Epidermal melanocyte (primary cell): ENCODE measurements at regions not wholly inside any gene's neighbourhood (a gene's known extent, or its start where the extent isn't known, plus 50 kb on each side); places are given as distances from the start of the nearest gene placed in this dataset.
"Not testable (repeated sequence)": the region's sequence is repeated elsewhere in the genome, so short reads cannot be mapped to it uniquely, and the experiment has no call there.

Source experiments
- DNase-seq: peaks from one replicate; pipeline ENCODE4 v3.0.0; 2011; ENCODE audit warnings: low spot score; ENCODE audit not compliant: insufficient read length

DNA sequence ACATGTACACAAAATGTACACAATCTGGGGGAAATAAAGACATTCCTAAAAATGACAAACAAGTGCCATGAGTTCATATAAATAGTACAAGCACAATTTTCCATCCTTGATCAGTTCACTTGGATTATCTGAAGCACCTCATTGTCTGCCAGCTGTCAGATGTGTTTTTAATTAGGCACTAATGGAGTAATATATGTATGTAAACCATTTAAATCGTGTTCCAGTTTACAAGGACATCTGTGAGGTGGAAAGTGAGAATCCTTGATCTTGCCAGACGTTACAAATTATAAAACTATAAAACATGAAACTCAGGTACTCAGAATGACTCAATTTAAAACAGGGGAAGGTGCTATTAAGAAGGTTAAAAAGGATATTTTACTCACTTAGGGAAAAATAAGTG is 1312.2 kb downstream of the PLA2G4A start:
- DNase-seq: no peak

DNA sequence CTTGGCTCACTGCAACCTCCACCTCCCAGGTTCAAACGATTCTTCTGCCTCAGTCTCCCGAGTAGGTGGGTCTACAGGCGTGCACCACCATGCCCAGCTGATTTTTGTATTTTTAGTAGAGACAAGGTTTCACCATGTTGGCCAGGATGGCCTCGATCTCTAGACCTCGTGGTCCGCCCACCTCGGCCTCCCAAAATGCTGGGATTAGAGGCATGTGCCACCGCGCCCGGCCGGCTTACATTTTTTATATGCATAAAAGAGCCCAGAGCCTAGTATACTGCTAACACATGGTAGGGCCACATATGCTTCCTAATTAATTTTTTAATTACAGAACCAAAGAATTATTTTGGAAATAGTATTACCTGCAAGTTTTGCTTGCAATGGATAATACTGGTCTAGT is 1325.4 kb downstream of the PLA2G4A start:
- no peak for DNase-seq

DNA sequence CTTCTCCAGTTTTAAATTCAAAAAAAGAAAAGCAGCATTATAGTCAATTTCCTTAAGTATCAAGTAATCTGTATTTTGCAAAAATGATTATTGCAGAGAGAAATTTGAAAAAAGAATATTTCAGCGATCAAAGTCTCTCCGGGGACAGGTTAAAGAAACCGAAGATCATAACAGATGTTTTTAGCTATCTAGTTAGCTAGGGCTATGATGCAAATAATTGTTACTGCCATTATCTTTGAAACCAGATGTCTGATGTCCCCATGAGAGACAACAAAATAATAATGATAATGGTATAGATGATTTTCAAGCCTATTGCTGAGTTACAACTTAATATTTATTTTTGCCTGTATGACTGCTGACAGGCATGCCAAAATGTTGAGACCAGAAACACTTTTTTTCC is 1326.0 kb downstream of the PLA2G4A start:
- no peak for DNase-seq

DNA sequence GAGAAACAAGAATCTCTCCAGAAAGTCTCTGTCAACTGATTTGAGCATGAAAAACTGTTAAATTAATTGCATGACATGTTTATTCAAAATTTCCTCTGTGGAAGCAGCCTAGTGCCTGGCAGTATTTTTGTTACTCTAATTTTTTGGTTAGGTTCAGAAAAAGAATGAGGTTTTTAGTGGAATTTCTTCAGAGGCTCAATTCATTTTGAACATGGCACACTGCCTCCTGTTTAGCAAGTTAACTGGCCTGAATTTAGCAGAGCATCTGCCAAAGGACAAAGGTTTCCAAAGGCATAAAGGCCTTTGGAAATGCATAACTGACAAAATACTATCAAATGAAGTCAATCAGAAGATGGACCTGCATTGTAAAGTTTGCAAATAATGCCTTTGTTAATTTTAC is 1326.5 kb downstream of the PLA2G4A start:
- no peak for DNase-seq

DNA sequence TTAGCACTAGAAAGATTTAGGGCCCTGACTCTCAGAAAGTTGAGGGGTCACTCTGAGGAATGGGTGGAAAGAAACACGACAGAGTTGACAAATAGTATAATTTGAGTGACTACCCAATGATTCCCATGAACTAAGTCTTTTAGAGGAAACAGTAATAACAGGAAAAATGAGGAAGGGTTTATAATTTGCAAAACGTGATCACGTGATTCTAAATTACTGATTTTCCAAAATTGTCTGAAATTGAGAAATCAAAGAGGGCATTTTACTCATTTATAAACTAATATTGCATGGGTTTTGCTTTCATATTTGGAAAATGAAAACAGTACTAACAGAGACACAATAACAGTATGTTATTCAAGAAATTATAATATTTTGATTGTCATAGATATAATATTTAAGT is 1335.7 kb downstream of the PLA2G4A start:
- no peak for DNase-seq

DNA sequence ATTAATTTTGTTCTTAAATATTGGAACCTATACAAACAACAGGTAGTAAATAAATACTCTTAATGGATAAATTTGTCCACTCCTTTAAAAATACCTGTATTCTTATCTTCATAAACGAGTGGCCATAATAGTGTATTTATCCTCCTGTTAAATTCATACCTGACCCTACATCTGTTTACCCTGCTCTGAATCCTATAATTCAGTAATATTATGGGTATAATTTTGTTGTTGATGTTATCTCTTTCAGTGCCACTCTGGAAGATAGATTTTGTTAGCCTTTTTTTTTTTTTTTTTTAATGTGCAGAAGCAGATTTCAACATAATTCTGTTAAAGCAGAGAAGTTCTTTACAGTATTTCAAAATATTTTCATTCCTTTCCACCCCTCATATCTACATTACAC is 1337.9 kb downstream of the PLA2G4A start:
- no peak for DNase-seq

DNA sequence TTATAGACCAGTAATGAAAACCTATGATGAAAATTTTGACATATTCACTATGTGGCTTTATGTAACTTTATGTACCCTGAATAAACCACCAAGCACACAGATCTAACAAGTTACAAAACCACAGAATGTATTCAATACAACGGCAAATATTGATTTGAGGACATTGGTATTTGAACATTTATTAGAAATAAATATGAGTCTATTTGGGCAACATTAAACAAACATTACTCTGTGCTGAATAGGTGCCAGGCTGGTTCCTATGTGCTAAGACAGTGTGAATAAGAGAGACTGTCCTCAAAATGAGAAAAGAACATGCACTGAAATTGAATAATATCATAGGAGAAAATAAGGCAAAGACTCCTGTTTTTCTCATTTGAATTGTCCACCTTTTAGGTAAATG is 1341.2 kb downstream of the PLA2G4A start:
- no peak for DNase-seq

DNA sequence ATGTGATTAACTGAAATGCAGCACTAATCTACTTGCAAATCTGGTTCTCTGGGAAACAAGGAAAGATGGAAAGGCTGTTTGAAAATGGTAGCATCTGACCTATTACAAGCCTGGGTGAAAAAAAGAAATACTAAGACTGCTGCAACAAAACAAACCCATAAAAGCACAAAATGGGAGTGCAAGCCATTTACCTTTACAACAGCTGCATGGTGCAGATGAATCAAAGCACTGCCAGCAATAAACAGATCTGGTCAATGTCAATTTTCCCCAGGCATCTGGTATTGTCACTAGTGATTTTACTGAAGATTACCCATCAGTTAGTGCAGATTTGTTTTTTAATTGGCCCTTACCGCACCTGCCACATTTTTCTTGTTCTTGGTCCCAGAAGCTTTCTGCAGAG is 1341.7 kb downstream of the PLA2G4A start:
- DNase-seq: no peak

DNA sequence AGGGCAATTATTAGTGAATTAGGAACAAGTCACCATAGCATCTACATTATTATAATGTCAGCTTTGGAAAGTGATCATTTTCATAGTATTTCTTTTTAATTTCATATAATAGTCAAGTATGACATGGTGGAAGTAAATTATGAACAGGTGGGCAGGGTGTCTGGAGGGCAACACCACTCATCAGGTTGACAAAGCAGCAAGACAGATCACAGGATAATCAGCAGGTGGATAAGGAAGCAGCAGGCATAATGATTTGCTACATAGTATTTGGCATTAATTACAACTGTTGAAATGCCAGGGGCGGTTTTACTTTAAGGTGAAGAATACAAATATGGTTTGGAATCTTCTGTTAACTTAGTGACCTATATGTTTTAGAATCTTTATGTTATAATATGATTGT is 1342.2 kb downstream of the PLA2G4A start:
- no peak for DNase-seq

DNA sequence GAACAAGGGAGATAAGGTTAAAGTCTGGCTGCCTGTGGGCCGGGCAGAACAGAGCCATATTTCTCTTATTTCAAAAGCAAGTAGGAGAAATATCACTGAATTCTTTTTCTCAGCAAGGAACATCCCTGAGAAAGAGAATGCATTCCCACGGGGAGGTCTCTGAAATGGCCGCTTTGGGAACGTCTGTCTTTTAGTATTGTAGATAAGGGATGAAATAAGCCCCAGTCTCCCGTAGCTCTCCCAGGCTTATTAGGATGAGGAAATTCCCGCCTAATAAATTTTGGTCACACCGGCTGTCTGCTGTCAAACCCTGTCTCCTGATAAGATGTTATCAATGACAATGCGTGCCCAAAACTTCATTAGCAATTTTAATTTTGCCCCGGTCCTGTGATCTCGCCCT is 1353.3 kb downstream of the PLA2G4A start:
- DNase-seq: not testable (repeated sequence)

DNA sequence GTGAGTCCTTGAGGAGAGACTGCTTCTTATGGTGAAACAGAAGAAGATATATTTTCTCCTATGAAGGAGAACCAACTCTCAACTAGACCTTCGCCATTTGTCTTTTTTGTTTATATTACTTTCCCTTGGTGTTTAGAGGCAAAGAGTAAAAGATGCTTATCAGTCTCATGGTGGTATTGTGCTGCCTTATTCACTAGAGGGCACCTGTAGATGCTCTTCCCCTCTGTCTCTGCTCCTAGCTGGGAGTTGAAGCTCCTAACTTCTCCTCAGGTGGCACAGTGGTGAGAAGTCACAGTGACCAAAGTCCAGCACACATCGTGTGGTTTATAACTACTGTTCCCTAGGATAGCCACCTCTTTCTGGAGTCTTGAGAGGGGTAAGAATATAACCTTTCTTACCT is 1359.6 kb downstream of the PLA2G4A start:
- no peak for DNase-seq

DNA sequence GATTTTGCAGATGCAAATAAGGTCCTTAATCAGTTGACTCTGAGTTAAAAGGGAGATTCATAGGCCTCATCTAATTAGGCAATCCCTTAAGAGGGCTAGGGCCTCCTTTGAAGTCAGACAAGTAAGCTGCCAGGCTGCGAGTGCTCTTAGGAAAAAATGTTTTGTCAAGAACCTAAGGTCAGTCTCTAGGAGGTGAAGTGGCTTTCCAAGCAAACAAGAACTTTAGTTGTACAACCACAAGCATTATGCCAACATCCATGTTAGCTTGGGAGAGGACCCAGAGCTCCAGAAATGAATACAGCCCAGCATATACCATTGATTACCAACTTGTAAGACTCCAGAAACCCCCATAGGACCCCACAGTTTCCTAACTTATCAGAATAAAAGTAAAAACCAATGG is 1366.2 kb downstream of the PLA2G4A start:
- DNase-seq: no peak

DNA sequence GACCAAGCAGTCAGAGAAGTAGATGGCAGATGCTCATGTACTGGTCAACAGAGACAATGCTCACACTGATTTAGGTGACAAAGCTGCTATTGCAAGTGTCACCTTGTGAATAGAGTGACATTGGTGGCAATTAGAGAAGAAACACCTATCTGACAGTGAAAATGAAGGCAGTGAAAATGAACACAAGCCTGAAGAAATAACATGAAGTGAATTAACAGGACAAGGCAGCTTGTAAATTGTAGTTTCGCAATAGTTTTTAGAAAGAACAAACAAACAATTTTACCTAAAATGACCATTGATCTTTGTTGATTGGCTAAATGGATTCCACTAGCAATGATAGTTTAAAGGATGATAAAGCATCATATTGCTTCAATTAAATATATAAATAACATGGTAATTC is 1389.5 kb downstream of the PLA2G4A start:
- DNase-seq: no peak

DNA sequence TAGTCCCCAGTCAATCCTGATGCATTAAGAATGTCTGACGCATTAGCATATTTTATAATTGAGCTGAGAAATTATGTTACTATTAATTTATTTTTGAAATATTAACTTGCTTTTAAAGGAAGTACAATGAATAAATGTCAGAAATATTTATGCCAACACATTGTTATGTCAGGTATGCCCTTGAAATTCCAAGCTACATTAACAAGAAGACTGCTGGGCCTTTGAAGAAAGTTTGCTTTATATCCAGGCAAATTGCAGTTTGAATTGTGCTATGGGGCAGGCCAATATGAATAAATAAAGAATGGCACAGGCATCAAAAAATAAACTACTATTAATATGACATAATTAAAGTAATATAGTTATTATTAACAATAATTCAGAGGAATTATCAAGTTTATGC is 1391.3 kb downstream of the PLA2G4A start:
- no peak for DNase-seq

DNA sequence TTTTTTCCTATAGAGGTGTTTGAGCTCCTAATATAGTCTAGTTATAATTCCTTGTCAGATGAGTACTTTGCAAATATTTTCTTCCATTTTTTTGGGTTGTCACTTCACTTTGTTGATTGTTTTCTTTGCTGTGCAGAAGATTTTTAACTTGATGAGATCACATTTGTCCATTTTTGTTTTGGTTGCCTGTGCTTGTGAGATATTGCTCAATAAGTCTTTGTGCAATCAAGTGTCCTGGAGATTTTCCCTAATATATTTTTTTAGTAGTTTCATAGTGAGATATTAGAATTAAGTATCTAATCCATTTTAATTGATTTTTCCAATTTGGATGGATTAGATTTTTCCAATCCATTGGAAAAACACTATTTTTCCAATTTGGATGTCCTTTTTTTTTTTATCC is 1395.5 kb downstream of the PLA2G4A start:
- DNase-seq: no peak

DNA sequence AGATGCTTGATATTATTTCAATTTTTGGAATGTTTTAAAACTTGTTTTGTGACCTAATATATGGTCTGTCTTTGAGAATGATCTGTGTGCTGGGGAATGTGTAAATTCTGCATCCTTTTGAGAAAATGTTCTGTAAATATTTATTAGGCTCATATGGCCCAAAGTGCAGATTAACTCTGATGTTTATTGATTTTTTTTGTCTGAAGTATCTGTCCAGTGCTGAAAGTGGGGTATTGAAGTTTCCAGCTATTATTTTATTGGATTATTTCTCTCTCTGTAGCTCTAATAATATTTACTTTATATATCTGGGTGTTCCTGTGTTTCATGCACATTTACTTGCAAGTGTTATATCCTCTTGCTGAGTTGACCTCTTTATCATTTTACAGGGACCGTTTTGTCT is 1397.2 kb downstream of the PLA2G4A start:
- no peak for DNase-seq

DNA sequence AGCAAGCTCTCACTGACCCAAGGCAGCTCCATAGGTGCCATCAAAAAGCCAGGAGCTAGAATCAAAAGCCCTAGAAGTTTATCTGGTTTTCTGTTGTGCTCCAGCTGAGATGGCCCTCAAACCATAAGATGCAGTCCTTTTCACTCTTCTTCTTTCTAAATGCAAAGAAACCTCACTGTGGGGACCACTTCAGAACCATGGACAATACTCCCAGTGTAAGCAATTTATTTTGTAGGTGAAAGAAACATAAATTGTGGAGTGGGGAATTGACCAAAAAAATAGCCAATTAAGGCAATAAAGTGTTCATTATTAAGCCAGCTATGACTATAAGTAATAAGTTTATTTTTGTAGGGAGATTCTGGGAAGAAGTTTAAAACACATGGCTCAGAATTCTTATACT is 1399.9 kb downstream of the PLA2G4A start:
- no peak for DNase-seq

DNA sequence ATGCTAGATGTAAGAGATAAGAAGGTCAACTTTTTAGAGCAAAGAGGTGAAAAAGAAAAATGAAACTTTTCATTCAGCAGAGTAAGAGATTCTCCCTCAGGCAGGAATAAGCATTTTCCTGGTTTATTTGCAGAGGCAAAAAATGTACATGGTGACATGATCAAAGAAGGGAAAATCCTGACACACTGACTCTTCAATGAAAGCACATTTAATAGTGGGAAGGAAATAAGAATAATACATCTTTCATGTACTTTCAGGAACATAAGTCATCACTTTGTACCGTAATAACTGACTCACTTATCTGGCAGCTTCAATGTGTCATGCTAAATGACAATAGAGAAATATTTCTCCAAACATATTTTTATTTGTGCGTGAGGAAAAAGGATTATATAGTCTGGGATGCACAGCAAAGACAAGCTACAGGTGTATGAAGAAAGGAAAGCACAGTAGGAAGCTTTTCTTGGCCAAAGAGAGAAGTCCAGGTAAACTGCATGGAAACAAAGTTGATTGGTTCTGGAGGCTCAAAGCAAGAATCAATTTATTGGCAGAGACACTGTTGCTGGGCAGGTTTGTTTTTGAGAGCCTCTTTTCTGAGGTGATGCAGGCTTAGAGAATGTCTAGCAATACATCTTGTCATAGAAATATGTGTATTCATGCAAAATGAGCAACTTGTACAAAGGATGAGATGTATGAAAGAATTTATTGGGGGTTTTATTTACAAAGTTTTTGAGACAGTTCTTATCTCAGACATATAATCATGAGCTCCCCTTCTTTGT is 1409.0 kb downstream of the PLA2G4A start:
- no peak for DNase-seq

DNA sequence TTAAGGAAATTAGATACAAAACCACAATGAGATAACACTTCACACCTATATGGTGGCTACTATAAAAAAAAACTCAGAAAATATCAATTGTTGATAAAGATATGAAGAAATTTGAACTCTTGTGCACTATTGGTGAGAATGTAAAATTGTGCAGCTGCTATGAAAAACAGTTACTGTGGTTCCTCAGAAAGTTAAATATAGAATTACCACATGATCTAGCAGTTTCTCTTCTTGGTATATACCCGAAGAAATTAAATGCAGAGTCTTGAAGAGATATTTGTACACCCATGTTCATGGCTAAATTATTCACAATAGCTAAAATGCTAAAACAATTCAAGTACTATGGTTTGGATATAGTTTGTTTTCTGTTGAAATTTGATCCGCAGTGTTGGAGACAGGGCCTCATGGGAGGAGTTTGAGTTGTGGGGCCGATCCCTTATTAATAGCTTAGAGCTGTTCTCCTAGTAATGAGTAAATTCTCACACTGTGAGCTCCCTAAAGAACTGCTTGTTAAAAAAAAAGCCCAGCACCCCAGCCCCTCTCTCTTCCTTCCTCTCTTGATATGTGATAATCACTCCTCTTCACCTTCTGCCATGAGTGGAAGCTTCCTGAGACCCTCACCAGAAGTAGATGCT is 1412.1 kb downstream of the PLA2G4A start:
- DNase-seq: no peak

DNA sequence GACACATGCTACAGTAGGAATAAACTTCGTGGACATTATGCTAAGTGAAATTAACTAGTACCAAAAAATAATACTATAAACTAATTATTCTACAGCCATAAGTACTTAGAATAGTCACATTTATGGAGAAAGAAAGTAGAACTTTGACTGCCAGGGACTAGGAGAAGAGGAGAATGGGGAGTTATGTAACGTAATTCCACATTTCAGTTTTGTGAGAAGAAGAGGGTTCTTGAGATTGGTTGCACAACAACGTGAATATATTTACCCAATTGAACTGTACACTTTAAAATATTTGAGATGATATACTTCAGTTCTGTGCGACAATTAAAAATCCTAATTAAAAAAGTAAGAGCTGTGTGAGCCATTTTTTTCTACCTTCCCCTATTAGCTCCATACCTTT is 1412.9 kb downstream of the PLA2G4A start:
- no peak for DNase-seq

DNA sequence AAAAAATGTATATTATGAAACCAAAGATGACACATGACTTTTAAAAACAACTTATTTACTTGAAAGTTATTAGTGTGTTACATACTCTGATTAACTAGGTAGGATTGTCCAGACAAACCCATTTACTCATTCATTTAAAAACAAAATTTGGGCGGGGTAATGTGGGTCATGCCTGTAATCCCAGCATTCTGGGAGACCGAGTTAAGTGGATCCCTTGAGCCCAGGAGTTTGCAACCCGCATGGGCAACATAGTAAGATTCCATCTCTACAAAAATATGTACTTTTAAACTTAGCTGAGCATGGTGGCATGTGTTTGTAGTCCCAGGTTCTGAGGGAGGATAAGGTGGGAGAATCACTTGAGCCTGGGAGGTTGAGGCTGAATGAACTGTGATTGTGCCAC is 1414.7 kb downstream of the PLA2G4A start:
- no peak for DNase-seq

DNA sequence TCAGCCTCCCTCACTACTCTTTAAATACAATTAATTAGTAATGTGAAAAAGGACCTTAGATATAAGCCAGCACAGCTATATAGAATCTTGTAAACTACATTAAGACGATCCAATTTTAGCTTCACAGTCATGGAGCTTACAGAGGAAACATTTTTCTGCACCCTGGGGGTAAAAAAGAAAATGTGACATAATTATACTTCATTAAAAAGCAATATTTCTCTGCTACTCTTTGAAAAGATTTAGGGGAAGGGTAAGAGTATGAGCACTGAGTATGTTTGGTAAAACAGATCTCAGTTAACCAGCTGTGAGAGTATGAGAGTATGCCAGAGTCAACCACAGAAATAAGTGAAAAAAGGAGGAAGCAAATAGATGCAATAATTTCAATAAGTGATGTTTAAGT is 1415.9 kb downstream of the PLA2G4A start:
- no peak for DNase-seq

DNA sequence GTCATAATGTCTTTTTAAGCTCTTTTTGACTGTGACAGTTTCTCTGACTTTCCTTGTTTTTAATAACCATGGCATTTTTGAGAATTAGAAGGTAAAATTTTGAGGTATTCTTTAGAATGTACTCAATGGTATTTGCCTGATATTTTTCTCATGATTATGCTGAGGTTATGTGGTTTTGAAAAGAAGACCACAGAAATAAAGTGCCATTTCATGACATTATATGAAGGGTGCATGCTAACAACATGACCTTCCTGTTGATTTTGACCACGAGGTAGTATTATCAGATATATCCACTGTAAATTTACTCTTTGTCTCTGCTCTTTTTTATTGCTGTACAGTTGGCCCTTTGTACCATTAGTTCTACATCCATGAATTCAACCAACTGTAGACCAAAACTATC is 1418.5 kb downstream of the PLA2G4A start:
- no peak for DNase-seq
